Esophagus muscularis mucosa (tissue), 3 donors: ENCODE measurements at regions not wholly inside any gene's neighbourhood (a gene's known extent, or its start where the extent isn't known, plus 50 kb on each side); places are given as distances from the start of the nearest gene placed in this dataset.

Source experiments
- POLR2A ChIP-seq: fragments of 450-650 bp; IDR thresholded peaks from one replicate; pipeline ENCODE4 v1.6.1; 2017; ENCODE audit warnings: antibody characterized with exemption, moderate library complexity, mild to moderate bottlenecking, low read depth
- POLR2AphosphoS5 ChIP-seq, 2 donors: sonication (generic); formaldehyde crosslinking; IDR thresholded peaks; one replicate each; pipeline ENCODE4 v1.6.1; 2017; ENCODE audit warnings: antibody characterized with exemption in 2 of 2
- TF ChIP-seq, protein P1 (sequence below), 3 experiments: fragments of 200-600 bp in 2 of 3; fragments of 450-650 bp in 1 of 3; sonication (generic) in 2 of 3; IDR thresholded peaks; one replicate each; pipeline ENCODE4 v1.5.1; 2017 to 2019; ENCODE audit warnings: antibody characterized with exemption in 3 of 3, mild to moderate bottlenecking in 2 of 3, moderate library complexity in 1 of 3

- TF ChIP-seq POLR2A (no peak), POLR2AphosphoS5 (IDR thresholded peaks at IDR 0.05) (no peak)
- TF ChIP-seq, protein P1, sequence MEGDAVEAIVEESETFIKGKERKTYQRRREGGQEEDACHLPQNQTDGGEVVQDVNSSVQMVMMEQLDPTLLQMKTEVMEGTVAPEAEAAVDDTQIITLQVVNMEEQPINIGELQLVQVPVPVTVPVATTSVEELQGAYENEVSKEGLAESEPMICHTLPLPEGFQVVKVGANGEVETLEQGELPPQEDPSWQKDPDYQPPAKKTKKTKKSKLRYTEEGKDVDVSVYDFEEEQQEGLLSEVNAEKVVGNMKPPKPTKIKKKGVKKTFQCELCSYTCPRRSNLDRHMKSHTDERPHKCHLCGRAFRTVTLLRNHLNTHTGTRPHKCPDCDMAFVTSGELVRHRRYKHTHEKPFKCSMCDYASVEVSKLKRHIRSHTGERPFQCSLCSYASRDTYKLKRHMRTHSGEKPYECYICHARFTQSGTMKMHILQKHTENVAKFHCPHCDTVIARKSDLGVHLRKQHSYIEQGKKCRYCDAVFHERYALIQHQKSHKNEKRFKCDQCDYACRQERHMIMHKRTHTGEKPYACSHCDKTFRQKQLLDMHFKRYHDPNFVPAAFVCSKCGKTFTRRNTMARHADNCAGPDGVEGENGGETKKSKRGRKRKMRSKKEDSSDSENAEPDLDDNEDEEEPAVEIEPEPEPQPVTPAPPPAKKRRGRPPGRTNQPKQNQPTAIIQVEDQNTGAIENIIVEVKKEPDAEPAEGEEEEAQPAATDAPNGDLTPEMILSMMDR (IDR thresholded peaks at IDR 0.05), result no peak
Observed at GRCh38 chr17:83177611-83178532, 98.5 kb downstream of the METRNL start.
